Activated naive CD4-positive, alpha-beta T cell treated with Interleukin-2 at 50 U/mL for 16 hours (primary cell): ENCODE measurements at regions not wholly inside any gene's neighbourhood (a gene's known extent, or its start where the extent isn't known, plus 50 kb on each side); places are given as distances from the start of the nearest gene placed in this dataset.
"Not testable (repeated sequence)": the region's sequence is repeated elsewhere in the genome, so short reads cannot be mapped to it uniquely, and the experiment has no call there.

Experiments used
- DNase-seq: peaks from one replicate; pipeline ENCODE4 v3.0.0-alpha.2; 2020

DNA sequence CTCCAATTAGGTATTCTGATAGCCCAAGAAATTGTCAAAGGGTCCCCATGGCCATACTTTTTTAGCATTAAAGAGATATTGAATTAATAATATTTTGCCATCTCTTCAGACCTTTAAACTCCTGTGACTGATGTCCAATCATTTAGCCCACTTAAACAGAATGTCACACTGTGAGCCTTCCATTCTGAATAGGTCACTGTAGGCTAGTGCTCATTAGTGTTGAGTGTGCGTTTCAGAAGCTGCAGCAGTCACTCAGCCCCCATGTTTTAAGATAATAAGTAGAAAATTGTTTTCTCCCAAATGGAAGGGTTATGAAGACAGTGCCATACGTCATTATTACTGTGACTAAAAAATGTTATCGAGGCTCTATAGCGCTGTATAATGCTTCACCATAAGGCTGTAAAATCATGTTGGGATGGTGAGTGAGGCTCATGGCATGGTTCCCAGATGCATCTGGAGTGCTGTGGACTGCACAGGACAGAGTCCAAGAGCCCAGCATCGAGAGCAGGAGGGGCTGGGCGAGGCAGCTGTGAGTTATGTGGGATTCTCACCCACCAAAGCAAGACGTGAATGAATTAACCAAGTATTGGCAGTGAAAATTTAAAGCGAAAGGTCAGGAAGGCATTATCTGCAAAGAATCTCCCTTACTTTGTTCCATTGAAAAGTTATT is 2112.9 kb upstream of the WWC1 start:
- DNase-seq = no peak

DNA sequence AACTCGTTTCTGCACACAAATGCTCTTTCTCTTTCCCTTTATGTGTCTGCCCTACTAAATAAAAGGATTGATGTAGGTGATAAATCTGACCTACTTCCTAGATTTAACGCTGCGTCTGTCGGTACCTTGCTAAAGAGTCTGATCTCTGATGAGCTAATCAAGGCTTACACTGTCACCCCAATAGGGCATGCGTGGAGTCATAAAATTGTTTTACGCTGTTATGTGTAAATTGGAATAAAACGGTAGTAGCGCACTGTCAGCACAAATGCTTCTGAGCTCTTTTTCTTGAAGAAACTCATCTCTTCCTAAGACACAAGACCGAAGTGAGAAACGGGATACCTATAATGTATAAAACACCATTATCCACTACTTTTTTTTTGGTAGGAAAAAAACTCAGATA is 2106.3 kb upstream of the WWC1 start:
- DNase-seq = no peak

DNA sequence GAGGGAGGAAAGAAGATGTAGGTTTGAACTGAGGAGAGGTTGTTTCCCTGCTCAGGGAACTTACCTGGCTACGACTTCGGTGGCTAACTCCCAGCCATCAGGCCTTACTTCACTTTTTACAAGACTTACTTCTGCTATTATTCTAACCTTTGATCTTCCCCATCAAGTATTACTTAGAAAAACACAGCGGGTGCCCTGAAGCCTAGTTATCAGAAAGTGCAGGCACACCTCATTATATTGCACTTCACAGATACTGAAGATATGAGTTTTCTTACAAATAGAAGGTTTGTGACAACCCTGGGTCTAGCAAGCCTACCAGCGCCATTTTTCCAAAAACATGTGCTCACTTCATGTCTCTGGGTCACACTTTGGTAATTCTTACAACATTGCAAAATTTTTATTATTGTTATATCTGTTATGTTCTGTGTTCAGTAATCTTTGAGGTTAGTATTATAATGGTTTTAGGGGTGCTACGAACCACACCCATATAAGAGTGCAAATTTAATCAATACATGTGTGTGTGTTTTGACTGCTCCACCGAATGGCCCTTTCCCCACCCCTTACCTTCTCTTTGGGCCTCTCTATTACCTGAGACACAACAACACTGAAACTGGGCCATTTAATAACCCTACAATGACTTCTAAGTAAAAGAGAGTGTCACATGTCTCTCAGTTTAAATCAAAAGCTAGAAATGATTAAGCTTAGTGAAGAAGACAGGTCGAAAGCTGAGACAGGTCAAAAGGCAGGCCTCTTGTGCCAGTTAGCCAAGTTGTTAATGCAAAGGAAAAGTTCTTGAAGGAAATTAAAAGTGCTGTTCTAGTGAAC is 2102.7 kb upstream of the WWC1 start:
- DNase-seq = no peak

DNA sequence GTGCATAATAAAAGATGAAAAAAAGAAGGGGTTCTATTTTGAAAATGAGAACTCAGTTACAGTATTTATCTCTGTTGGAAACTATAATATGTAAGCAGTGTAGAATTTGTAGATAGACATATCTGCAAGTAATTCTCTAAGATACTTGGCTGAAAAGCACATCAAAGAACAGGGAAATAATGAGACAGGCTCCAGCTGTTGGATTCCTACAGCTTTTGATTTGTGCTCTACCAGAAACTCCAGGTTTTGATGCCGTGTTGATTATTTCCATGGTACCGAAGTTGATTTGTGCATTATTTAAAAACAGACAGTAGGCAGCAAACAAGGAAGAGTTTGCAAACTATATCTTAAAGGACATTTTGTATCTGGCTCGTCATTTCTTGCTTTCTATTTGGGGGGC is 2098.7 kb upstream of the WWC1 start:
- DNase-seq = no peak

DNA sequence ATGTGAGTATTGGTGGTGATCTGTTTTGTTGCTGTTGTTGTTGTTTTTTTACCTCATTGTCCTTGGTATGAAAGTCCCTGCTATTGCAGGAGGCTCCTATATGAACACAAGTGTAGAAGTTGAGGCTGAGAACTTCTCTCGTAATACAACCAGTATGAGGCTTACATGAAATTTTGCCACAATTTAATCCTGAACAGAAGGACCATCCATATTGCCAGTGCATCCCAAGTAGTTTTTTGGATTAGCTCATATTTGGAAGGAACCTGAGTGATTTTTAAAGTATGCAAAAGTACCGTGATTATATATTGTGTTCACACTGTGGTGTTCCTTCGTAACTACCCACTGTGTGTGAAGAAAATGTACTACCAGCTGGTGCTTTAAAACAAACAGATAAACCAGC is 2095.5 kb upstream of the WWC1 start:
- DNase-seq = no peak

DNA sequence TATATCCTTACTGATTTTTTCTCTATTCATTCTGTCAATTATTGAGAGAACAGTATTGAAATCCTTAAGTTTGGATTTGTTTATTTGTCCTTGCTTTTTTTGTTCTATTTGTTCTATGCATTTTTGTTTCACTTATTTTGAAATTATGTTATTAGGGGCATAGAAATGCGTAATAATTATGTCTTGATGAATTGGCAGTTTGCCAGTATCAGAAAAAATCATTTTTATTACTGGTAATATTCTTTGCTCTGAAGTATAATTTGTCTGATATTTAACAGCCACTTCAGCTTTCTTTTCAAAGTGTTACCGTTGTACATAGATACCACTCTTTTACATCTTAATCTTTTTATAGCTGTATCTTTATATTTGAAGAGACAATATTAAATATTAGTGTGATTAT is 2090.9 kb upstream of the WWC1 start:
- DNase-seq = no peak

DNA sequence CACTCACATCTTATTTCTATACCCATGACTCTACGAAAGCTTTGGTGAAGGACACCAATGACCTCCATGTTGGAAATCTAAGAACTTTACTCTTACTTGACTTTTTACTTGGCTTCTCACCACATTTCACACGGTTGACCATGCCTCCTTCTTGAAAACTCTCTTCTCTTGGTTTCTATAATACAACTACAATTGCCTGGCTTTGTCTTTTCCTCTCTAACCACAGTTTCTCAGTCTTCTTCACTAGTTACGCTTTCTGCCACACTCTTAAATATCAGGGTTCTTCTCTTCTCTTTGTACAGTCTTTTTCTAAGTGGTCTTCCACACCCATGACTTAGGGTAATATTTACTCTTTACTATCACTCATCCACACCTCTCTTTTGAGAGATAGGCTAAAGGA is 2079.8 kb upstream of the WWC1 start:
- no peak for DNase-seq

DNA sequence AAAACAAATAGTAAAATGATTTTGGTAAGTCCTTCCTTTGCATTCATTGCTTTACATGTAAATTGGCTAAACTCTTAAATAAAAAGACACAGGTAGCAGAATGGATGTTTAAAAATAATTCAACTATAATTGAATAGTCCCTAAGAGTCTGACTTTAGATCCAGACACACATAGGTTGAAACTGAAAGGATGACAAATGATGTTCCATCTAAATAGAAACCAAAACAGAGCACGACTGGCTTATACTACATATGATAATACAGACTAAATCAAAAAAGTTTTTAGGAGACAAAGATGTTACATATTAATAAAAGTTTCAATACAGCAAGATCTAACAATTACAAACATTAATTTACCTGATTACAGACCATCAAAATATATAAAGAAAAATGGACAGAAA is 2055.1 kb upstream of the WWC1 start:
- DNase-seq = no peak

DNA sequence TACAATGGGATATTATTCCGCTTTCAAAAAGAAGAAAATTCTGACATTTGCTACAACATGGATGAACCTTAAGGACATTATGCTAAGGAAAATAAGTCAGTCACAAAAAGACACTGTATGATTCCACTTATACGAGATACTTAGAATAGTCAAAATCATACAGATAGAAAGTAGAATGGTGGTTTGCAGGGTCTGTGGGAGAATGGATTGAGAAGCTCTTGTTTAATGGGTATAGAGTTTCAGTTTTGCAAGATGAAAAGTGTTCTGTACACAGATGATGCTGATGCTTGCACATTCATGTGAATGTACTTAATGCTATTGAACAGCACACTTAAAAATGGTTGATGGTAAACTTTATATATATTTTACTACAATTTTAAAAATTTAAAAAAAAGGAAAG is 2050.7 kb upstream of the WWC1 start:
- DNase-seq = no peak

DNA sequence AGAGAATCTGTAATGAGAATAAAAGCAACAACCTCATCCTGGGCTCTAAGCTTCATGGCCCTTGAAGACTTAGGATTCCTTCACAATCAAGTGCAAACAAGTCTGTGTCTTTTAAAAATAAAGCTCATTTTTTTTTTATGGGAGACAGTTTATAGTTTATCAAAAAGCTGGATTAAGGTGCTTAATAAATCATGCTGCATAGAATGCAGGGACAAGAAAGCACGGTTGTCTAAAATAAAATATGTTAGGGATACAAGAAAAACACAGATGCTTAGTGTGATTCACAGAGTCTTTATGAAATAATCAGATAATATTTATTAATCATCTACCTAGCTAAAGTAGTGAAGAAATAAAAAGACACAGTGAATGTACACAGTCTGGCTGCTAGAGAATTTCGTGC is 2045.9 kb upstream of the WWC1 start:
- no peak for DNase-seq

DNA sequence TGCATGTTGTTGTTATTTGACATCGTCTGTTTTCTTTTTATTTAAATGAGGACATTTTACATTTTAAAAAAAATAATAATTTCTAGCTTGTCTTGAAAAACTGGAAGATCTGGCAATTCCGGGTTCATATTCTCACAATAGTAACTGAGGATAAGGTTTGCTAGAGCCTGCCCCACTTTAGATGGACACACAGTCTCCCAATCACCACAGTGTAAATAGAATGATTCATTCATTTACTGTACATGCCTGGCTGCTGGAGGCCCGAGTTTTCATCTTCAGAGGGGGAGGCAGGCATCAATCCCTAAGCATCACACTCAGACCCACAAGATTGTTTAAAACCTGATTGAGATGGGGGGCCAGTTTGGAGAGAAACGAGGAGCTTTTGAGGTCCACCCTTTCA is 2039.7 kb upstream of the WWC1 start:
- no peak for DNase-seq

DNA sequence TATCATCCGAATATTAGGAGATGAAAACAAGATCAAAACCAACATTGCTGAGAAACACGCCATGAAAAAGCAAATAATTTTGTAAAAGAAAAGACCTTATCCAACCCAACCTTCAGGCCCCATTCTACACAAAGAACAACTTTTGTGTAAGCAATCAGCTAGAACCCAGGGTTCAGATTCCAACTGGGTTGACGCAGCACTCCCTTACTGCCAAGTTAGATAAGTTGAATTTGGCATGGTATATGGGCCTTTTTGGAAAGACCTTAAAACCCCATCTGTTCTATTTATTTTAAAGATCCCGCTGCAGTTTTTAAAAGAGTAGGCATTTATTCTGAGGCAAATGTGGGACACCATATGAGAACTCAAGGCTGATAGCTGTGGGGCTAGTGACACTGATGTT is 2033.8 kb upstream of the WWC1 start:
- no peak for DNase-seq

DNA sequence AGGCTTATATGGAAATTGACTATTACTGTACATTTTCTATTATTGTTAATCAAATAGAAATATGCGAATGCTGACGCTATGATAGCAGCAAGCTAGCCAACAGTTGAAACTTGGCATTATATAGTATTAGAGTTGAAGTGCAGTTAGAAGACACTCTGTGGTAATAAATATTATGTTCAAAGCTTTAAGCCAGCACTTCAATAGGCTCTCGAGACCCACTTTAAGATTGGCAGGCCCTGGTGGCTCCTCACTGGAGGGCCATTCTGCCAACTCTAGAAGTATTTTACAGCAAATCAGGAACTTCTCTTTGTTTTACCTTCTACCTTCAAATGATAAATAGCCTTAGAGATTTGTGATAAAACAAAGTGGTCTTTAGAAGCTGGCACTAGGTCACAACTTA is 2029.0 kb upstream of the WWC1 start:
- DNase-seq = no peak

DNA sequence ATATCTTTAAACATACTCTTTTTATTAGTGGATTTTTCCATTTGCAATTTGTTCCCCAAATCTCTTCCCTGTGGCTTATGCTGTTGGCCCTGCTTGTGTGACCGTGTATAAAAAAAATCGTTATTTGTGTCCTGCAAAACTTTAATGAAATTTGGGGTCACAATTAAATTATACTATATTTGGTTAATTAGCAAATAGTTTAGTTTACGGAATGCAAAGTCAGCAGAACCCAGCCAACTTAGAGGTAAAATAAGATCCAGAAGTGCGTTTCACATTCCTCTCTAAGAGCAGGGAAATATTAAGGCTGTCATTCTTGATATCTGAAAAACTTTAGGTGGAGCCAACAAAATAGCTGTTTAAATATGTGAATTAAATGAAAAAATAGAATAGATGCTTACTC is 2023.5 kb upstream of the WWC1 start:
- no peak for DNase-seq

DNA sequence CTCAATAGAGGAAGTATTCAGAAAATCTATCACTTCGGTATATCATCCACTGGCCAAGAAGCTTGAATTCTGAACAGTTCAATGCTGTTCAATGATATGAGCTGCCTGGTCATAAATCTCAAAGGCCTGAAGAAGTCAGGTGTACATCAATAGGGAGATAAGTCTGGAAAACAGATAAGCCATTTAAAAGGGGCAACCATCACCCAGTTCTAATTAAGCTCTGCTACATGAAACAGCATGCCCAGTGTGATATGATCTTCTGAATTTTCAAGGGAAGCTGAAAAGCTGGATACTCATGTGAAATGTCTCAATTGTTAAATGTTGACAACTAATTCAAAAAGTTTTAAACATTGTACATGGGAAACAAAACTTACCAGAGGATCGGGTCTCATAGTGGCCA is 2020.7 kb upstream of the WWC1 start:
- no peak for DNase-seq

DNA sequence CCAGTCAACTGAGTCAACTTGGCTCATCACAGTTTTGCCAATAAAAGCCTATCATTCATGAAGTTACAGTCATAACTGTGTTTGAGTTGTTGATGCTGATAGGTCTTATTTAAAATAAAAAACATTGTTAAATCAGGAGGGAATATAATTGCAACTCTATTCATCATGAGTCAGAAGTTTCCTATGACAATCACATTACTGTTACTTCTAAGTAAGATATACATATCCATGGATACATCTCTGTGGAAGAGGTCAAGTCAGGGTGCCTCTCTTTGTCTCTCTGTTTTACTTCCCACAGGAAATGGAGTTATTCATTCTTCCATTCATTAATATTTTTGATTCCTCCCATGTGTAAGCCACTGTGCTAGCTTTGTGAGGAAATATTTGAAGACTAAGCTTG is 2015.4 kb upstream of the WWC1 start:
- DNase-seq = no peak

DNA sequence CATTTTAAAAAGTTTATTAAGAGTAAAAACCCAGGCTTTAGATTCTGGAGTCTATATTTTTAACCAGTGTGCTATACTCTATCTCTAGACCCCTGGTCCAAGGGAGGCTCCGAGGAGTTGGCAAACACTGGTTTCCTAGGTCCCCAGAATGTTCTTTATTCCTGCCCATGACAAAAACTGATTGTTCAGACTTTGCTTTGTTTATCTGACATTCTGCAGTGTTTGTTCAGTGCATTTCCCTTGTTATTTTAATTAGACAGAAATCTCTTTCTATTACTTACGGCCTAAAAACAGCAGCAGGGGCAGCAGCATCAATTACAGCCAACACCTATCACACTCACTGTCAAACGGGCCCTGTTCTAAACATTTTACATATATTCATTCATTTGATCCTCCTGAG is 2011.6 kb upstream of the WWC1 start:
- DNase-seq = no peak

DNA sequence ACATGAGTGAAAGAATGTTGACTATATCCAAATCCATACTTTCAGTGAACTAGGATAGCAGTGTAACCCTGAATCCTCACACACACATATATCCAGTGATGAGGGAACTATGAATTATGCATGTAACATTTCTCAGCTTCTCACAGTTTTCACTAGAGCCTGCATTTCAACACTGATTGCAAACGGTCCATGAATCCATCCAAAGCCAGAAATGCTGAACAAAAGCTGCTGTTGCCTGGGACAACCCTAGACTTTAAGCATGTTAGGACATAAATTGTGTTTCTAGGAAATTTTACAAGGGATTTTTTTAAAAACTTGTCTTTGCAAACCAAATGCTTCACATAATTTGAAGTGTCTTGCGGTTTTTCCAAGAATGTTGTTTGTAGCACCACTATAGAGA is 2010.0 kb upstream of the WWC1 start:
- DNase-seq = no peak

DNA sequence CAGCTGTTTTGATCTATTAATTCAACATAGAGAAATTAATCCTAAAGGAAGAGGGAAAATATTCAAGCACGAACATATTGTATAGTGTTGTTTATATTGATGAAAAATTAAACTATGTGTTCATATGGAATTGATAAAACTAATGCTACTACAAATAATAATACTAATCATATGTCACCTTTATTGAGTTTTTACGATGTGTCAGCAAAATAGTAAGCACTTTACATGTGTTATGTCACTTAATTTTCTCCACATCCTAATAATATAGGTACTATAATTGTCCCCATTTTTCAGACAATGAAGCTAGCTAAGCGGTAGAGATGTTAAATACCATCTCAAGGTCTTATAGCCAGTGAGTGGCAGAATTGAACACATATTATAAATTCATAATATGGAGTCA is 2008.5 kb upstream of the WWC1 start:
- no peak for DNase-seq

DNA sequence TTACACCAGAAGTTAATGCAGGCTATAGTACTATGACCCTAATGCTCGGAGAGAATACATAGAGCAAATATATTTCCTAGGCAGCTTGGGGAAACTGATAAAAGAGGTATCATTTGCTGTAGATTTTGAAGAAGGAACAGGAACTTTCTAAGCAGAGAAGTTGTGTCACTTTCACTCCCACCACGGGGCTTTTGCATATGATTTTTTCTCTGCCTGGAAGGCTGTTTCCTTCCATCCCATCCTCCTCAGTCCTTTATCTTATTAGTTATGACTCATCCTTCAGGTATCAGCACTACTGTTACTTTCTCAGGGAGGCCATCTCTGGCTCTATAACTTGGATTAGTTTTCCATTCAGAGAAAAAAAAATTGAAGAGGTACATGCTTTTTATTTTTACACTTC is 2006.1 kb upstream of the WWC1 start:
- no peak for DNase-seq

DNA sequence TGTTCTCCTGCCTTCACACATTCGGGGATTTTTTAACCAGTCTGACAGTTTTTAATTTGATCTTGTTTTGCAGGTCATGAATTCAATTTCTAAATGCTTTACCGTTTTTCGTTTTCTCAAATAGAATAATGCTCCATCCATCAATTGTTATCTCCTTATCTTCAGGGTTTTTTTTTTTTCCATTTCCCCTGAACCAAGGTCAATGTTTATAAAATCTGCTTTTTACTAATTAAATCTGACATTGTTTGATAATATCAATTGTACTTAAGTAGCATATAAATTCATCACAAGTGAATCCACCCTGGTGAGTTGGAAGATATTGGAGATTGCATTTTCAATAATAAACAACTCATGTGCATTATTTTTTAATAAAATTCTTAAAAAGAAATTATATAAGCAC is 2004.6 kb upstream of the WWC1 start:
- no peak for DNase-seq

DNA sequence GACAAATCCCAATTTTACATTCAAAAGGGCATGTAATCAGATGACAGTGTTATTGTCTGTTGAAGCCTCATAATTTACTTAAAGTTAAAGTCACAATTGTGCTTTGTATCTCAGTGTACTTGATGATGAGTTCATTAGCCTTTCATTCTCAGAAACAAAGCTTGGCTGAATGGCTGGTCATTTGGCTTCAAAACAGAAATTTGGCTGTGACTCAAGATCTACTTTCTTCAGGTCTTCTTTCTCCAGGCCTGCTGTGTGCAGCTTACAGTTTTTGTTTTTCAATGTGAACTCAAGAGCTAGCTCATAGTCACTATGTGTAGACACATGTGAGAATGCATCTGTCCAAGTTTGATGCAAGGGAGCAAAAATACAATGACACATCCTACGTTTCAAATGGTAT is 2003.6 kb upstream of the WWC1 start:
- DNase-seq = no peak

DNA sequence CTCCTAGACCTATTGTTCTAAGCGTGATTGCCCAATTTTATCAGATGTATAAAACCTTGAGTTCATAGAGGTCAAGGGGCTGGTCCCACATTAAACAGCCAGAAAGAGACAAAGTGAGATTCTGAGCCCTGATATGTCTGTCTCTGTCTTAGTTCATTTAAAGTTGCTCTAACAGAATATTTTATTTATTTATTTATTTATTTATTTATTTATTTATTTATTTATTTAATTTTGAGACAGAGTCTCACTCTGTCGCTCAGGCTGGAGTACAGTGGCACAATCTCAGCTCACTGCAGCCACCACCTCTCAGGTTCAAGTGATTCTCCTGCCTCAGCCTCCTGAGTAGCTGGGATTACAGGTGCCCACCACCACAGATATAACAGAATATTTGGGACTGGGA is 1999.6 kb upstream of the WWC1 start:
- not testable (repeated sequence) for DNase-seq

DNA sequence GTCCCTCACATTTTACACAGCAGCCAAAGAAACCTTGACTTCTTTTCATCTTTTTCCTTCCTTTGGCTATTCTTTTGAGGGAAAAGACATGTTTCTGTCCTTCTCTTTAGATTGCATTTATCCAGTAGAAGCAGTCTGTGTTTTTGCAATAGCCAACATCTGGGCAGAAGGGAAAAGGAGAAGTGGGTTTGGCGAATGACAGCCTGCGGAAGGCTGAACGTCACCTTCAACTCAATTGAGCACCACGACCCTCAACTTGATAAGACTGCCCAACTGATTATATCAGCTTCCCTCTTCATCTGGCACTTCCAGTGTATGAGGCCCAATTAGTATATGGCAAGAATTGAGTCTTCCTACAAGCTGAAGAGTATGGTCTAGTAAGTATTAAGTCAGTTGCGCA is 1997.6 kb upstream of the WWC1 start:
- no peak for DNase-seq

DNA sequence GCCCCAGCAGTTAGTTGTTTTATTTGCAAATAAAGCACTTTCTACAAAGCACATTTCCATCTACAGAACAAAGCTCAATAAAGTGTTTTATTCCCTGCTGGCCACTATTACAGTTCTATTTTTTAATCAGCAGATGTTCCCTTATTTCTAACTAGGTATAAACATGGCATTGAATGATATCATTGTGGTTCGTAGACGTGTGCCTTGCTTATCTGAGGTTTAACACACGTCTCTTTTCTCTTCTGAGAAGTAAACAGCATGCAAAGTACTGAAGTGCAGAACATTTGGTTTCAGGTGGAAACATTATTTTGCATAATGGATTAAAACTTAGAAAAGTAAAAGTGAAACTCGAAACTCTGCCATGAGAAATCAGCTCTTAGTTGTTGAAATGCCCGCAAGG is 1989.3 kb upstream of the WWC1 start:
- DNase-seq = no peak
